ENCODE measurements at regions not wholly inside any gene's neighbourhood (a gene's known extent, or its start where the extent isn't known, plus 50 kb on each side); places are given as distances from the start of the nearest gene placed in this dataset.

DNA sequence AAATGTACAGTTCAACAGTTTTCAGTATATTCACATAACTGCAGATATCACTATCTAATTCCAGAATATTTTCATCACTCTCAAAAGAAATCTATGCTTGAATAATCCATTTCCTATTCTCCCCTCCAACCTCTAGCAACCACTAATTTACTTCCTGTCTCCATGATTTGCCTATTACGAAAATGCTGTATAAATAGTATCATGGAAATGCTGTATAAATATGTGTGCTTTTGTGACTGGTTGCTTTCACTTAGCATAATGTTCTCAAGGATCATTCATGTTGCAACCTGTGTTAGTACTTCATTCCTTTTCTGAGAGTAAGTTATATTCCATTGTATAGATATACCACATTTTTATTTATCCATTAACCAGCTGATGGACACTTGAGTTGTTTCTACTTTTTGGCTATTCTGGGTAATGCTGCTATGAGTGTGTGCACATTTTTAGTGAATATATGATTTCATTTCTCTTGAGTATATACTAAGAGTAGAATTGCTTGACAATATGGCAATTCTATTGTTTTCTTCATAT is 115.6 kb downstream of the TNFSF18 start:
- DNase-seq, result no peak
- peaks cover 1% of the 10 kb centered on the region for H3K9me3 Mint-ChIP-seq
- no peak overlapping the region for H3K27ac Mint-ChIP-seq
- ChIA-PET POLR2A (no interaction called here), CTCF (no interaction called here)
- ATAC-seq, result no peak
- no peak overlapping the region for H3K4me3 Mint-ChIP-seq
- TF ChIP-seq, protein P1, sequence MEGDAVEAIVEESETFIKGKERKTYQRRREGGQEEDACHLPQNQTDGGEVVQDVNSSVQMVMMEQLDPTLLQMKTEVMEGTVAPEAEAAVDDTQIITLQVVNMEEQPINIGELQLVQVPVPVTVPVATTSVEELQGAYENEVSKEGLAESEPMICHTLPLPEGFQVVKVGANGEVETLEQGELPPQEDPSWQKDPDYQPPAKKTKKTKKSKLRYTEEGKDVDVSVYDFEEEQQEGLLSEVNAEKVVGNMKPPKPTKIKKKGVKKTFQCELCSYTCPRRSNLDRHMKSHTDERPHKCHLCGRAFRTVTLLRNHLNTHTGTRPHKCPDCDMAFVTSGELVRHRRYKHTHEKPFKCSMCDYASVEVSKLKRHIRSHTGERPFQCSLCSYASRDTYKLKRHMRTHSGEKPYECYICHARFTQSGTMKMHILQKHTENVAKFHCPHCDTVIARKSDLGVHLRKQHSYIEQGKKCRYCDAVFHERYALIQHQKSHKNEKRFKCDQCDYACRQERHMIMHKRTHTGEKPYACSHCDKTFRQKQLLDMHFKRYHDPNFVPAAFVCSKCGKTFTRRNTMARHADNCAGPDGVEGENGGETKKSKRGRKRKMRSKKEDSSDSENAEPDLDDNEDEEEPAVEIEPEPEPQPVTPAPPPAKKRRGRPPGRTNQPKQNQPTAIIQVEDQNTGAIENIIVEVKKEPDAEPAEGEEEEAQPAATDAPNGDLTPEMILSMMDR (IDR thresholded peaks at IDR 0.05), result no peak
- H3K27me3 Mint-ChIP-seq, result no peaks in the 10 kb centered on the region
- H3K4me1 Mint-ChIP-seq (ENCODE audit: low read depth), result peaks cover 19% of the 10 kb centered on the region
- intact Hi-C loops (cut with micrococcal nuclease), result no loop called here
- H3K36me3 Mint-ChIP-seq (ENCODE audit: low read depth), result no peaks in the 10 kb centered on the region

- ChIA-PET POLR2A (no interaction called here), CTCF (no interaction called here)
- intact Hi-C loops (cut with micrococcal nuclease), result no loop called here
- TF ChIP-seq, protein P1 (IDR thresholded peaks at IDR 0.05), result no peak
- Mint-ChIP-seq H3K27me3 (no peaks in the 10 kb centered on the region), H3K4me3 (no peak overlapping the region), H3K27ac (no peak overlapping the region), H3K9me3 (peaks cover 1% of the 10 kb centered on the region), H3K4me1 (ENCODE audit: low read depth) (peaks cover 19% of the 10 kb centered on the region), H3K36me3 (ENCODE audit: low read depth) (no peaks in the 10 kb centered on the region)
- ATAC-seq (no peak), DNase-seq (no peak)
Observed at GRCh38 chr1:172936088-172936645, 114.6 kb downstream of the TNFSF18 start.

DNA sequence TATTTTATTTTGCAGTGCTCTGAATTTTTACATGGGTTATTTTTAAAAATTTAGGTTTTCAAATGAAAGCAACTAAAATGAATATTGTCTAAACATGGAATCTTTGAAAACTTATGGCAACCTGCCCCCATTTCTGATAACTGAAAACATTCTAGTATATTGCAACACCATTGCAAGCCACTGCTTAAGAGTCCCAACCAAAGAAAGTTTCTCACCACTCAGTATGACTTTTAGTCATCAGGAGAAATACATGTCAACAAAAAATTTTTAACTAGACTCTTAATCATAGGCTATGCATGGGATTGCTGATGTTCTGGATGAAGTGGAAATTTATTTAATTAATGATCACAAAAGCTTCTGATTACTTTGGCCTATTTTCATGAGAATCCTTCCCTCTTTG is 112.1 kb downstream of the TNFSF18 start:
- Mint-ChIP-seq H3K4me3 (no peak overlapping the region), H3K27ac (no peak overlapping the region), H3K9me3 (peaks cover 8% of the 10 kb centered on the region), H3K4me1 (ENCODE audit: low read depth) (peaks cover 10% of the 10 kb centered on the region), H3K27me3 (no peaks in the 10 kb centered on the region), H3K36me3 (ENCODE audit: low read depth) (no peaks in the 10 kb centered on the region)
- ChIA-PET CTCF (no interaction called here), POLR2A (no interaction called here)
- DNase-seq, result no peak
- no peak for ATAC-seq
- intact Hi-C loops (cut with micrococcal nuclease), result no loop called here
- TF ChIP-seq, protein P1 (IDR thresholded peaks at IDR 0.05), result no peak

GRCh38 chr1:172939475-172939874 is 111.3 kb downstream of the TNFSF18 start:
- ChIA-PET POLR2A (interaction anchor here (0.7 kb wide), 1 partner anchor 642 kb away, joined by 3 read pairs; no protein-coding TSS in a partner anchor), CTCF (no interaction called here)
- no peak overlapping the region for H3K4me3 Mint-ChIP-seq
- no peaks in the 10 kb centered on the region for H3K36me3 Mint-ChIP-seq (ENCODE audit: low read depth)
- no peaks in the 10 kb centered on the region for H3K27me3 Mint-ChIP-seq
- peaks cover 2% of the 10 kb centered on the region for H3K4me1 Mint-ChIP-seq (ENCODE audit: low read depth)
- ATAC-seq (no peak), DNase-seq (no peak)
- peaks cover 9% of the 10 kb centered on the region for H3K9me3 Mint-ChIP-seq
- TF ChIP-seq, protein P1 (IDR thresholded peaks at IDR 0.05), result no peak
- intact Hi-C loops (cut with micrococcal nuclease), result no loop called here
- H3K27ac Mint-ChIP-seq, result no peak overlapping the region

DNA sequence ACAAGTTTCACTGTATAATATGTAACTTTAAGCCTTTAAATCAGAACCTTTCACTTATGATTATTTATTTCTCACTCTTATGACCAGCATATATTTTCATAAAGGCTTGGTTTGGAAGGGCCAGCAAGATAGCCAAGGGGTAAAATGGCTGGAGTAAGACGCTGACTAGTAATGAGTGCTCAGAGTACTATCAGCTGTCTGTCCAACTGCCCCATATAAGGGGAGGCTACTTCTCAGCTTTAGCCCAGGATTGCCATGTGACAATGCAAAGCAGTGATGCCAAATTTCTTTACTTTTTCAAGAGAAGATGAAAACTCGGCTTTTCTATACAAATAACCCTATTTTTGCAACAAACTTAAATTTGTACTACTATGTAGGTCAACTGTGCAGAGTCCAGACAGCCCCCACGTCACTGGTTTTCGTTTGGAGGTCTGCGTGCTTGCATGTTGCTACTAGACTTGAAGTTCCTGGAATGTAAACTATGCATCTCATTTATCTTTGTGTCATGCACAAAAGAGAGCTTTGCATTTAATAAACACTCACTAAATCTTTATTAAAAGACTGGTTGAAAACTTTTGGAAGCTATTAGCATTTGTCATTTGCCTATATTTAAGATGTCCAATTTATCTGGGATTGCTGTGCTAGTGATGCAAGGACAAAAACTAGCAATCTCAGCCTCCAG is 110.4 kb downstream of the TNFSF18 start:
- DNase-seq (no peak), ATAC-seq (no peak)
- Mint-ChIP-seq H3K27me3 (no peaks in the 10 kb centered on the region), H3K36me3 (ENCODE audit: low read depth) (no peaks in the 10 kb centered on the region), H3K9me3 (peaks cover 9% of the 10 kb centered on the region), H3K27ac (no peak overlapping the region), H3K4me1 (ENCODE audit: low read depth) (no peaks in the 10 kb centered on the region), H3K4me3 (no peak overlapping the region)
- TF ChIP-seq, protein P1 (IDR thresholded peaks at IDR 0.05), result no peak
- ChIA-PET CTCF (interaction anchor here (0.9 kb wide), 1 partner anchor 13 kb away, joined by 3 read pairs; no protein-coding TSS in a partner anchor), POLR2A (interaction anchor here (0.7 kb wide), 1 partner anchor 641 kb away, joined by 3 read pairs; no protein-coding TSS in a partner anchor)
- intact Hi-C loops (cut with micrococcal nuclease), result no loop called here
